ENCODE measurements at regions not wholly inside any gene's neighbourhood (a gene's known extent, or its start where the extent isn't known, plus 50 kb on each side); places are given as distances from the start of the nearest gene placed in this dataset.

DNA sequence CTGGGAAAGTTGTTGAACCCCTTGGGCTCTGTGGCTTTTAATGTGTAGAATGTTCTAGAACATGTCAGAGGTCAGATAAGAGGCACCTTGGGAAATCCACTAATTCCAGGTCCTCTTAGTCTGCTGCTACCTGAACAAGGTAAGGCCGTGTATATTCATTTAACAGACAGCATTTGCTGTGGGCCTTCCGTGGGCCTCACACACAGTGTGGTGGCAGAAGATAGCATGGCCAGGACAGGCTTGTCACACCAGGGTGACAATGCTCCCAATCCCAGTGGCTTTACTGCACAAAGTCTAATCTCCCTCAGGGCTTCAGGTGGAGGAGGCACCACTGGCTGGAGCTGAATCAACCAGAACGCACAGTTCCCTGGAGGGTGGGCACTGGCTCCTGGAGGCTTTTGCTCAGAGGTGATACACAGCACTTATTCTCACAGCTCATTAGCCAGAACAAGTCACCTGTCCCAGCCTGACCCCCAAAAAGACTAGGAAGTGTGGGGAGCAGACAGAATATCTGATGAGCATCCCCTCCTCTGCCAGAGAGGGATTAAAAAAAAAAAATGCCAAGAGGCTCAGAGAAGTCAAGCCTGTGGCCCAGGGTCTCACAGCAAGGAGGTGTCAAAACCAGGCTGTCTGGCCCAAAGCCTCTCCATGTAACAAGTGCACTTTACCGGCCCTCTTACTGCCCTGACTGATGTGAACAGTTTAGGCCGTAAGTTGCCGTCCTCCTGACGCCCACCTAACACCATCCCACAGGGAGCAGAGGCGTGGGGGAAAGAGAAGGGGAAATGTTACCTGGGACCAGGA lies 216.9 kb upstream of the RAB6C start:
- Histone ChIP-seq H3K27me3 (ENCODE audit: low read length) (no peaks in the 10 kb centered on the region), H3K36me3 (ENCODE audit: low read length) (no peaks in the 10 kb centered on the region)

DNA sequence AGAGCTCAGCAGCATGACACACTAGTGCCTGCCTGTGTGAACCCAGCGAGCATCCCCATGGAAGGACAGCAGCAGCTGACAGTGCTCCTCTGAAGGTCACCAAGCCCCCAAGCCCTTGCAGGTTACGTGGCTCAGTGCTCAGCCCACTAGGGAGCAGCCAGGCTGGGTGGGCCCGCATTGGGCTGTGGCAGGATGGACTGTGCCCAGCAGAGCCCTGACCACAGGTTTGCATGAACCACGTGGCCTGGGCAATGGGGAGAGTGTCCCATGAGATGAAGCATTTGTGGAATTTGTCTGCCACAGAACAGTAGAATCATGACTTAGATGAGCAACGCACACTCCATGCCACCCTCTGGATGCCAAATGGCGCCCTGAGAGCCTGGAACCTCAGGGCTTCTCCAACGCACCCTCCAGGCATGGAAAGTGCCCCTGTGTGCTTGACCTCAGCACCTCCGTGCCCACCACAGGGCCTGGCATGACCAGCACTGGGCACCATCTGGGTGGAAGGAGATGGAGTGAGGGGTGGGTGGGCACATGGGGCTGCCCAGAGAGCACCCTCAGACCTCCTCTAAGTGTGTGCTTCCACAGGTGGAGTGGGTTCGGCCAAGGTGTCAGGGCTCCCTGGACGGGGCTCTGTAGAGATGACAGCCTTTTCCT lies 216.1 kb upstream of the RAB6C start:
- no peaks in the 10 kb centered on the region for H3K9me3 ChIP-seq (ENCODE audit: insufficient read depth, low read length)
- no peak overlapping the region for H3K4me2 ChIP-seq (ENCODE audit: low read depth, low read length, poor library complexity, severe bottlenecking)
- H3K9me2 ChIP-seq (replicated peaks; ENCODE audit: insufficient read depth, low read length): no peaks in the 10 kb centered on the region
- H3K4me3 ChIP-seq (ENCODE audit: insufficient read depth, low read length, poor library complexity, severe bottlenecking): no peak overlapping the region
- H4K20me1 ChIP-seq (ENCODE audit: low read depth, low read length): no peaks in the 10 kb centered on the region
- TF ChIP-seq, protein P1, sequence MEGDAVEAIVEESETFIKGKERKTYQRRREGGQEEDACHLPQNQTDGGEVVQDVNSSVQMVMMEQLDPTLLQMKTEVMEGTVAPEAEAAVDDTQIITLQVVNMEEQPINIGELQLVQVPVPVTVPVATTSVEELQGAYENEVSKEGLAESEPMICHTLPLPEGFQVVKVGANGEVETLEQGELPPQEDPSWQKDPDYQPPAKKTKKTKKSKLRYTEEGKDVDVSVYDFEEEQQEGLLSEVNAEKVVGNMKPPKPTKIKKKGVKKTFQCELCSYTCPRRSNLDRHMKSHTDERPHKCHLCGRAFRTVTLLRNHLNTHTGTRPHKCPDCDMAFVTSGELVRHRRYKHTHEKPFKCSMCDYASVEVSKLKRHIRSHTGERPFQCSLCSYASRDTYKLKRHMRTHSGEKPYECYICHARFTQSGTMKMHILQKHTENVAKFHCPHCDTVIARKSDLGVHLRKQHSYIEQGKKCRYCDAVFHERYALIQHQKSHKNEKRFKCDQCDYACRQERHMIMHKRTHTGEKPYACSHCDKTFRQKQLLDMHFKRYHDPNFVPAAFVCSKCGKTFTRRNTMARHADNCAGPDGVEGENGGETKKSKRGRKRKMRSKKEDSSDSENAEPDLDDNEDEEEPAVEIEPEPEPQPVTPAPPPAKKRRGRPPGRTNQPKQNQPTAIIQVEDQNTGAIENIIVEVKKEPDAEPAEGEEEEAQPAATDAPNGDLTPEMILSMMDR (IDR thresholded peaks at IDR 0.05; ENCODE audit: insufficient read depth, low read length, poor library complexity, severe bottlenecking): no peak
- TF ChIP-seq EZH2phosphoT487 (conservative IDR thresholded peaks at IDR 0.05; ENCODE audit: low read length): no peak
- no peak overlapping the region for H3K9ac ChIP-seq (ENCODE audit: low read length)
- no peak overlapping the region for H2AFZ ChIP-seq (ENCODE audit: low read depth, low read length, severe bottlenecking)
- no peaks in the 10 kb centered on the region for H3K36me3 ChIP-seq (ENCODE audit: low read length)
- H3K27me3 ChIP-seq (ENCODE audit: low read length): no peaks in the 10 kb centered on the region
- no peaks in the 10 kb centered on the region for H3F3A ChIP-seq (ENCODE audit: insufficient read depth)
- H3K79me2 ChIP-seq (ENCODE audit: insufficient read depth, low read length): no peaks in the 10 kb centered on the region
- H3K27ac ChIP-seq (ENCODE audit: low read depth, low read length): no peak overlapping the region

More for the DNA sequence above, 216.9 kb upstream of the RAB6C start:
- no peaks in the 10 kb centered on the region for H3K79me2 ChIP-seq (ENCODE audit: insufficient read depth, low read length)
- H3K27ac ChIP-seq (ENCODE audit: low read depth, low read length): no peak overlapping the region
- H3K4me3 ChIP-seq (ENCODE audit: insufficient read depth, low read length, poor library complexity, severe bottlenecking): no peak overlapping the region
- no peaks in the 10 kb centered on the region for H3F3A ChIP-seq (ENCODE audit: insufficient read depth)
- H3K9me3 ChIP-seq (ENCODE audit: insufficient read depth, low read length): no peaks in the 10 kb centered on the region
- no peak overlapping the region for H3K4me2 ChIP-seq (ENCODE audit: low read depth, low read length, poor library complexity, severe bottlenecking)
- H3K9me2 ChIP-seq (replicated peaks; ENCODE audit: insufficient read depth, low read length): no peaks in the 10 kb centered on the region
- H2AFZ ChIP-seq (ENCODE audit: low read depth, low read length, severe bottlenecking): no peak overlapping the region
- TF ChIP-seq, protein P1 (IDR thresholded peaks at IDR 0.05; ENCODE audit: insufficient read depth, low read length, poor library complexity, severe bottlenecking): no peak
- no peak for TF ChIP-seq EZH2phosphoT487 (conservative IDR thresholded peaks at IDR 0.05; ENCODE audit: low read length)
- H3K9ac ChIP-seq (ENCODE audit: low read length): no peak overlapping the region
- H4K20me1 ChIP-seq (ENCODE audit: low read depth, low read length): no peaks in the 10 kb centered on the region

DNA sequence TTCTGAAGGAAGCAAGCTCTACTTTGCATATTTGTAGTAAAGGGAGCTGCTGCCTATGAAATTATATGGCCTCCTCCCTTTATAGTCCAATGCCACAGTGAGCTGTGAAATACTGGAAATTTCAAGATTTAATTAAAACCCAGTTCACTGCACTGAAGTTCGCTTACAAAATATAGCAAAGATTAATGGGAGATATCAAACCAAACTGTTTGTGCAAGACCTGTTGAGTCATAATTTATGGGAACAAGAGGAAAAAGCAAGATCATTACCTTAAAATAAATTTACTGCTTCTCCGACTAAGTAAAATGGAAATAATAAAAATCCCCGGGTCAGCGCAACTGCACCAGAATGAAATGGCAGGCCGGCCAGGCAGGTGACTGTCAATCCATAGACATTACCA lies 215.5 kb upstream of the RAB6C start:
- H3K79me2 ChIP-seq (ENCODE audit: insufficient read depth, low read length): no peaks in the 10 kb centered on the region
- no peak overlapping the region for H3K27ac ChIP-seq (ENCODE audit: low read depth, low read length)
- no peak overlapping the region for H3K9ac ChIP-seq (ENCODE audit: low read length)
- no peaks in the 10 kb centered on the region for H3F3A ChIP-seq (ENCODE audit: insufficient read depth)
- no peaks in the 10 kb centered on the region for H3K9me3 ChIP-seq (ENCODE audit: insufficient read depth, low read length)
- H3K36me3 ChIP-seq (ENCODE audit: low read length): no peaks in the 10 kb centered on the region
- no peak overlapping the region for H3K4me2 ChIP-seq (ENCODE audit: low read depth, low read length, poor library complexity, severe bottlenecking)
- H3K27me3 ChIP-seq (ENCODE audit: low read length): no peaks in the 10 kb centered on the region
- TF ChIP-seq EZH2phosphoT487 (conservative IDR thresholded peaks at IDR 0.05; ENCODE audit: low read length): no peak
- TF ChIP-seq, protein P1 (IDR thresholded peaks at IDR 0.05; ENCODE audit: insufficient read depth, low read length, poor library complexity, severe bottlenecking): no peak
- H2AFZ ChIP-seq (ENCODE audit: low read depth, low read length, severe bottlenecking): no peak overlapping the region
- H4K20me1 ChIP-seq (ENCODE audit: low read depth, low read length): no peaks in the 10 kb centered on the region
- H3K4me3 ChIP-seq (ENCODE audit: insufficient read depth, low read length, poor library complexity, severe bottlenecking): no peak overlapping the region
- H3K9me2 ChIP-seq (replicated peaks; ENCODE audit: insufficient read depth, low read length): no peaks in the 10 kb centered on the region
